ENCODE measurements at regions not wholly inside any gene's neighbourhood (a gene's known extent, or its start where the extent isn't known, plus 50 kb on each side); places are given as distances from the start of the nearest gene placed in this dataset.

DNA sequence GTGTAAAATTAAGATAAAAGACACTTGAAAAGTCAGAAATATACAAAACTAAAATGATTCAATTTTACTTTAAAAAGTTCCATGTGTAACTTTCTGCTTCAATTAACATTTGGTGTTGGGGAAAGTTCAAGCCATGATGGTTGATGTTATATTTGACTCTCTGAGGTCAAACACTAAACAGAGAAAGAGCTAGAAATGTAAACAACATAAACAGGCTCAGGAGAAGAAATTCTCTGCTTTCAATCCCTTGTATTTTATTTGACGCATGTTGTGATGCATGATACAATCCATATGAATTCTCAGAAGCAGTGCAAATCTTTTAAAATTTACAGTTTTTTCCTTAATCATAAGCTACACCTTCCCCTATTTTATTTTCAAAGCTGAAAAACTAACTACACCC, 822.4 kb downstream of the PCDH18 start:
- ChIA-PET CTCF (no interaction called here), POLR2A (ENCODE audit: unreplicated experiment) (no interaction called here)
- Histone ChIP-seq H3K9ac (ENCODE audit: low read length) (no peak overlapping the region), H3K27ac (ENCODE audit: low read length) (no peak overlapping the region), H3K9me3 (ENCODE audit: low read length) (no peaks in the 10 kb centered on the region), H3K4me3 (ENCODE audit: low read length) (no peak overlapping the region), H3K4me1 (ENCODE audit: insufficient read depth, low read length) (no peaks in the 10 kb centered on the region), H3K79me2 (ENCODE audit: low read length) (no peaks in the 10 kb centered on the region), H3K4me2 (ENCODE audit: low read length) (no peak overlapping the region), H2AFZ (ENCODE audit: low read length) (no peak overlapping the region), H3K36me3 (ENCODE audit: low read depth, low read length) (no peaks in the 10 kb centered on the region), H3F3A (ENCODE audit: low read length, unreplicated experiment) (no peaks in the 10 kb centered on the region), H4K20me1 (ENCODE audit: low read length) (no peaks in the 10 kb centered on the region), H3K9me2 (replicated peaks; ENCODE audit: low read length) (no peaks in the 10 kb centered on the region), H3K27me3 (ENCODE audit: low read length) (no peaks in the 10 kb centered on the region)
- intact Hi-C loops (cut with micrococcal nuclease) = loop anchor here (5.0 kb wide), 1 partner anchor 152 kb away; no protein-coding TSS in a partner anchor
- no peak for TF ChIP-seq EZH2phosphoT487 (IDR thresholded peaks at IDR 0.05; ENCODE audit: borderline replicate concordance, low read length)
- TF ChIP-seq EZH2 (IDR thresholded peaks at IDR 0.05; ENCODE audit: low read length, unreplicated experiment) = no peak
- TF ChIP-seq, protein P1, sequence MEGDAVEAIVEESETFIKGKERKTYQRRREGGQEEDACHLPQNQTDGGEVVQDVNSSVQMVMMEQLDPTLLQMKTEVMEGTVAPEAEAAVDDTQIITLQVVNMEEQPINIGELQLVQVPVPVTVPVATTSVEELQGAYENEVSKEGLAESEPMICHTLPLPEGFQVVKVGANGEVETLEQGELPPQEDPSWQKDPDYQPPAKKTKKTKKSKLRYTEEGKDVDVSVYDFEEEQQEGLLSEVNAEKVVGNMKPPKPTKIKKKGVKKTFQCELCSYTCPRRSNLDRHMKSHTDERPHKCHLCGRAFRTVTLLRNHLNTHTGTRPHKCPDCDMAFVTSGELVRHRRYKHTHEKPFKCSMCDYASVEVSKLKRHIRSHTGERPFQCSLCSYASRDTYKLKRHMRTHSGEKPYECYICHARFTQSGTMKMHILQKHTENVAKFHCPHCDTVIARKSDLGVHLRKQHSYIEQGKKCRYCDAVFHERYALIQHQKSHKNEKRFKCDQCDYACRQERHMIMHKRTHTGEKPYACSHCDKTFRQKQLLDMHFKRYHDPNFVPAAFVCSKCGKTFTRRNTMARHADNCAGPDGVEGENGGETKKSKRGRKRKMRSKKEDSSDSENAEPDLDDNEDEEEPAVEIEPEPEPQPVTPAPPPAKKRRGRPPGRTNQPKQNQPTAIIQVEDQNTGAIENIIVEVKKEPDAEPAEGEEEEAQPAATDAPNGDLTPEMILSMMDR (conservative IDR thresholded peaks at IDR 0.05; ENCODE audit: low read depth, low read length) = no peak
- BruUV-seq (replicated peaks) = no TSS peak
- no peak for DNase-seq
- no peak for ATAC-seq

DNA sequence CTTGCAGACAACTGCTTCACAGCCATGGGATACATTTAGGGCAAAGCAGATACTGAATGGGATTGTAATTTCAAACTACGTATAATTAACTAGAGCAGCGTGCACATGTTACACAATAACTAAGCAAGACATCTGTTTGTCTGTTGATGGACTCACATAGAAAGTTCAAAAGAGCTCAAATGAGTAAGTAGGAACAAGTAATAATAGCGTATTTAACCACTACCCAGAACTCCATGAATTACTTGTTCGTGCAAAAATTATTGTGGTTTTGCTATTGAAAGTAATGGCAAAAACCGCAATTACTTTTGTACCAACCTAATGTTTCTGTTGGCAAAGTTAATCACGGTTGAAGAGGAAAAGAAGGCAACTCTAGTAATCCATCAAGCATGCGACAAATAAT, 825.4 kb downstream of the PCDH18 start:
- no peaks in the 10 kb centered on the region for H3F3A ChIP-seq (ENCODE audit: low read length, unreplicated experiment)
- ChIA-PET CTCF (no interaction called here), POLR2A (ENCODE audit: unreplicated experiment) (interaction anchor here (0.6 kb wide), 1 partner anchor 586 kb away, joined by 3 read pairs; no protein-coding TSS in a partner anchor)
- H3K9ac ChIP-seq (ENCODE audit: low read length) = no peak overlapping the region
- no peak overlapping the region for H3K27ac ChIP-seq (ENCODE audit: low read length)
- TF ChIP-seq EZH2 (IDR thresholded peaks at IDR 0.05; ENCODE audit: low read length, unreplicated experiment) (no peak), EZH2phosphoT487 (IDR thresholded peaks at IDR 0.05; ENCODE audit: borderline replicate concordance, low read length) (no peak)
- TF ChIP-seq, protein P1 (conservative IDR thresholded peaks at IDR 0.05; ENCODE audit: low read depth, low read length) = no peak
- no peaks in the 10 kb centered on the region for H3K4me1 ChIP-seq (ENCODE audit: insufficient read depth, low read length)
- no peaks in the 10 kb centered on the region for H3K9me2 ChIP-seq (replicated peaks; ENCODE audit: low read length)
- BruUV-seq (replicated peaks) = no TSS peak
- no peak overlapping the region for H2AFZ ChIP-seq (ENCODE audit: low read length)
- intact Hi-C loops (cut with micrococcal nuclease) = no loop called here
- no peaks in the 10 kb centered on the region for H4K20me1 ChIP-seq (ENCODE audit: low read length)
- no peak overlapping the region for H3K4me3 ChIP-seq (ENCODE audit: low read length)
- no peaks in the 10 kb centered on the region for H3K36me3 ChIP-seq (ENCODE audit: low read depth, low read length)
- no peaks in the 10 kb centered on the region for H3K27me3 ChIP-seq (ENCODE audit: low read length)
- H3K9me3 ChIP-seq (ENCODE audit: low read length) = no peaks in the 10 kb centered on the region
- H3K4me2 ChIP-seq (ENCODE audit: low read length) = no peak overlapping the region
- no peak for ATAC-seq
- no peak for DNase-seq
- no peaks in the 10 kb centered on the region for H3K79me2 ChIP-seq (ENCODE audit: low read length)

DNA sequence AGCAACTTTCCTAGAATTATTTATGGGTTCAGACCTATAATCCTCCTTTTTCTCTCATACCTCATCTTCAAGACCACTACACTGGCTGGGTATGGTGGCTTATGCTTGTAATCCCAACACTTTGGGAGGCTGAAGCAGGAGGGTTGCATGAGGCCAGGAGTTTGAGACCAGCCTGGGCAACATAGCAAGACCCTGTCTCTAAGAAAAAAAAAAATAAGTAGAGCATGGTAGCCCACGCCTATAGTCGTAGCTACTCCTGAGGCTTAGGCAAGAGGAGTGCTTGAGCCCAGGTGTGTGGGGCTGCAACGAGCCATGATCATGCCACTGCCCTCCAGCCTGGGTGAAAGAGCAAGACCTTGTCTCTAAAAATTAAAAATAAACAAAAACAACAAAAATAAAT, 832.4 kb downstream of the PCDH18 start:
- intact Hi-C loops (cut with micrococcal nuclease) = no loop called here
- ChIA-PET POLR2A (ENCODE audit: unreplicated experiment) (no interaction called here), CTCF (no interaction called here)
- no peak for ATAC-seq
- no peak overlapping the region for H3K27ac ChIP-seq (ENCODE audit: low read length)
- H3K4me1 ChIP-seq (ENCODE audit: insufficient read depth, low read length) = no peaks in the 10 kb centered on the region
- H3K9me2 ChIP-seq (replicated peaks; ENCODE audit: low read length) = no peaks in the 10 kb centered on the region
- H3K79me2 ChIP-seq (ENCODE audit: low read length) = no peaks in the 10 kb centered on the region
- no peak overlapping the region for H3K9ac ChIP-seq (ENCODE audit: low read length)
- no TSS peak for BruUV-seq (replicated peaks)
- H3K9me3 ChIP-seq (ENCODE audit: low read length) = no peaks in the 10 kb centered on the region
- no peak overlapping the region for H3K4me2 ChIP-seq (ENCODE audit: low read length)
- DNase-seq = no peak
- H2AFZ ChIP-seq (ENCODE audit: low read length) = no peak overlapping the region
- no peaks in the 10 kb centered on the region for H4K20me1 ChIP-seq (ENCODE audit: low read length)
- no peaks in the 10 kb centered on the region for H3F3A ChIP-seq (ENCODE audit: low read length, unreplicated experiment)
- H3K4me3 ChIP-seq (ENCODE audit: low read length) = no peak overlapping the region
- TF ChIP-seq, protein P1 (conservative IDR thresholded peaks at IDR 0.05; ENCODE audit: low read depth, low read length) = no peak
- no peak for TF ChIP-seq EZH2 (IDR thresholded peaks at IDR 0.05; ENCODE audit: low read length, unreplicated experiment)
- TF ChIP-seq EZH2phosphoT487 (IDR thresholded peaks at IDR 0.05; ENCODE audit: borderline replicate concordance, low read length) = no peak
- H3K27me3 ChIP-seq (ENCODE audit: low read length) = no peaks in the 10 kb centered on the region
- no peaks in the 10 kb centered on the region for H3K36me3 ChIP-seq (ENCODE audit: low read depth, low read length)
